ENCODE measurements at regions not wholly inside any gene's neighbourhood (a gene's known extent, or its start where the extent isn't known, plus 50 kb on each side); places are given as distances from the start of the nearest gene placed in this dataset.

DNA sequence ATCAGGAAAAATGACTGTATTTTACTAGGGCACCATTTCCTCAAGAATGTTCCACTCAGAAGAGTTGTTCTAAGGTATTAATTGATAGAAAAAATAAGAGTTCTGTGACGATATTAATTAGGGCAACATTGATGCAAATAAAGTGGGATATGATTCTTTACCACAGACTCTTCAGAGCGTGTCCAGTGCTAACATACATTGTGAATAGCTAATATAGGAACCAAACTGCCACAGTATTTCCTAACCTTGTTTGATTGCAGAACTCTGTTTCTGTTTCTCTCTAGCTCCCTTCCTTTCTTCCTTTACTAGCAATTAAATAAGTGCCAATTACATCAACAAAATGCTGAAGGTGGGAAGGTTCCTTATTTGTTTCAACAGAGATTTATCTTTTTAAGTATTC lies 154.1 kb upstream of the CPEB2 start:
- no peak overlapping the region for H2BK120ac ChIP-seq (ENCODE audit: low read depth, low read length, poor library complexity, severe bottlenecking)
- no peaks in the 10 kb centered on the region for H3K79me1 ChIP-seq (ENCODE audit: insufficient read depth, low read depth, low read length, poor library complexity, severe bottlenecking)
- no peaks in the 10 kb centered on the region for H4K20me1 ChIP-seq (ENCODE audit: control insufficient read depth, insufficient read depth, insufficient read length)
- Mint-ChIP-seq H3K27me3 (ENCODE audit: low read depth) (no peaks in the 10 kb centered on the region; the same call in 1 of the 2 replicates), H3K9me3 (peaks cover 9% of the 10 kb centered on the region in 2 experiments), H3K27ac (no peak overlapping the region), H3K36me3 (ENCODE audit: insufficient read depth in 1 of 3, low read depth in 3 of 3) (peaks cover 5 to 12% (median 11%) of the 10 kb centered on the region in 3 experiments), H3K4me1 (peaks cover 5 to 12% of the 10 kb centered on the region in 2 experiments), H3K4me3 (no peak overlapping the region)
- no peak overlapping the region for H3K23ac ChIP-seq (ENCODE audit: insufficient read length, low read depth, low read length)
- no peak overlapping the region for H3K4ac ChIP-seq (ENCODE audit: low read depth, low read length)
- no peak overlapping the region for H2BK15ac ChIP-seq (ENCODE audit: low read depth, low read length)
- no peaks in the 10 kb centered on the region for H3K27me3 ChIP-seq (ENCODE audit: insufficient read depth, low read length)
- H3K27ac ChIP-seq (ENCODE audit: insufficient read length, low read depth, low read length) = no peak overlapping the region
- H3K56ac ChIP-seq (ENCODE audit: insufficient read length, low read depth, low read length) = no peak overlapping the region
- no CpG with 5 or more reads among the region's 2 CpGs for WGBS (ENCODE audit: extremely low coverage, insufficient read length, low lambda C conversion rate)
- no peaks in the 10 kb centered on the region; the same call in 1 of the 2 replicates for H3K4me1 ChIP-seq (ENCODE audit: insufficient read depth, low read length)
- H2BK20ac ChIP-seq (ENCODE audit: low read depth, low read length, poor library complexity, severe bottlenecking) = no peak overlapping the region
- no peaks in the 10 kb centered on the region for H3K79me2 ChIP-seq (ENCODE audit: insufficient read depth, low read length)
- no peak for DNase-seq
- no peaks in the 10 kb centered on the region for H3K23me2 ChIP-seq (ENCODE audit: insufficient read length, low read depth, low read length, poor library complexity, severe bottlenecking)
- no peak overlapping the region for H2BK12ac ChIP-seq (ENCODE audit: insufficient read length, low read depth, low read length)
- no peak overlapping the region for H4K91ac ChIP-seq (ENCODE audit: insufficient read length, low read depth, low read length)
- no peak overlapping the region for H2AFZ ChIP-seq (ENCODE audit: low read length)
- H3K18ac ChIP-seq (ENCODE audit: insufficient read length, low read depth, low read length) = no peak overlapping the region
- no peak overlapping the region for H3K14ac ChIP-seq (ENCODE audit: insufficient read depth, low read length)
- H3K9me3 ChIP-seq (ENCODE audit: control insufficient read depth, low read depth, low read length) = no peaks in the 10 kb centered on the region
- TF ChIP-seq, protein P1, sequence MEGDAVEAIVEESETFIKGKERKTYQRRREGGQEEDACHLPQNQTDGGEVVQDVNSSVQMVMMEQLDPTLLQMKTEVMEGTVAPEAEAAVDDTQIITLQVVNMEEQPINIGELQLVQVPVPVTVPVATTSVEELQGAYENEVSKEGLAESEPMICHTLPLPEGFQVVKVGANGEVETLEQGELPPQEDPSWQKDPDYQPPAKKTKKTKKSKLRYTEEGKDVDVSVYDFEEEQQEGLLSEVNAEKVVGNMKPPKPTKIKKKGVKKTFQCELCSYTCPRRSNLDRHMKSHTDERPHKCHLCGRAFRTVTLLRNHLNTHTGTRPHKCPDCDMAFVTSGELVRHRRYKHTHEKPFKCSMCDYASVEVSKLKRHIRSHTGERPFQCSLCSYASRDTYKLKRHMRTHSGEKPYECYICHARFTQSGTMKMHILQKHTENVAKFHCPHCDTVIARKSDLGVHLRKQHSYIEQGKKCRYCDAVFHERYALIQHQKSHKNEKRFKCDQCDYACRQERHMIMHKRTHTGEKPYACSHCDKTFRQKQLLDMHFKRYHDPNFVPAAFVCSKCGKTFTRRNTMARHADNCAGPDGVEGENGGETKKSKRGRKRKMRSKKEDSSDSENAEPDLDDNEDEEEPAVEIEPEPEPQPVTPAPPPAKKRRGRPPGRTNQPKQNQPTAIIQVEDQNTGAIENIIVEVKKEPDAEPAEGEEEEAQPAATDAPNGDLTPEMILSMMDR (conservative IDR thresholded peaks at IDR 0.05) = no peak
- H2AK5ac ChIP-seq (ENCODE audit: insufficient read length, low read length) = no peak overlapping the region
- H3T11ph ChIP-seq (ENCODE audit: low read length) = no peak overlapping the region
- no peak overlapping the region for H2BK5ac ChIP-seq (ENCODE audit: insufficient read length, low read length)
- no peak overlapping the region for H4K8ac ChIP-seq (replicated peaks; ENCODE audit: insufficient read length, low read depth, low read length)
- no peak overlapping the region for H4K5ac ChIP-seq (ENCODE audit: insufficient read length, low read depth, low read length)
- no peak overlapping the region for H3K9ac ChIP-seq (ENCODE audit: extremely low read depth, insufficient read length, low read length)
- H3K4me2 ChIP-seq (ENCODE audit: insufficient read depth, insufficient read length, low read length) = no peak overlapping the region

All from H9 (cell line).